ENCODE measurements at regions not wholly inside any gene's neighbourhood (a gene's known extent, or its start where the extent isn't known, plus 50 kb on each side); places are given as distances from the start of the nearest gene placed in this dataset.

GRCh38 chr9:27634879-27635278, 61.6 kb upstream of the C9orf72 start:
- H3K4me3 ChIP-seq (ENCODE audit: low read depth, low read length): no peak overlapping the region
- TF ChIP-seq, protein P1, sequence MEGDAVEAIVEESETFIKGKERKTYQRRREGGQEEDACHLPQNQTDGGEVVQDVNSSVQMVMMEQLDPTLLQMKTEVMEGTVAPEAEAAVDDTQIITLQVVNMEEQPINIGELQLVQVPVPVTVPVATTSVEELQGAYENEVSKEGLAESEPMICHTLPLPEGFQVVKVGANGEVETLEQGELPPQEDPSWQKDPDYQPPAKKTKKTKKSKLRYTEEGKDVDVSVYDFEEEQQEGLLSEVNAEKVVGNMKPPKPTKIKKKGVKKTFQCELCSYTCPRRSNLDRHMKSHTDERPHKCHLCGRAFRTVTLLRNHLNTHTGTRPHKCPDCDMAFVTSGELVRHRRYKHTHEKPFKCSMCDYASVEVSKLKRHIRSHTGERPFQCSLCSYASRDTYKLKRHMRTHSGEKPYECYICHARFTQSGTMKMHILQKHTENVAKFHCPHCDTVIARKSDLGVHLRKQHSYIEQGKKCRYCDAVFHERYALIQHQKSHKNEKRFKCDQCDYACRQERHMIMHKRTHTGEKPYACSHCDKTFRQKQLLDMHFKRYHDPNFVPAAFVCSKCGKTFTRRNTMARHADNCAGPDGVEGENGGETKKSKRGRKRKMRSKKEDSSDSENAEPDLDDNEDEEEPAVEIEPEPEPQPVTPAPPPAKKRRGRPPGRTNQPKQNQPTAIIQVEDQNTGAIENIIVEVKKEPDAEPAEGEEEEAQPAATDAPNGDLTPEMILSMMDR (IDR thresholded peaks at IDR 0.05; ENCODE audit: borderline replicate concordance, insufficient read depth, low read depth, low read length): no peak

DNA sequence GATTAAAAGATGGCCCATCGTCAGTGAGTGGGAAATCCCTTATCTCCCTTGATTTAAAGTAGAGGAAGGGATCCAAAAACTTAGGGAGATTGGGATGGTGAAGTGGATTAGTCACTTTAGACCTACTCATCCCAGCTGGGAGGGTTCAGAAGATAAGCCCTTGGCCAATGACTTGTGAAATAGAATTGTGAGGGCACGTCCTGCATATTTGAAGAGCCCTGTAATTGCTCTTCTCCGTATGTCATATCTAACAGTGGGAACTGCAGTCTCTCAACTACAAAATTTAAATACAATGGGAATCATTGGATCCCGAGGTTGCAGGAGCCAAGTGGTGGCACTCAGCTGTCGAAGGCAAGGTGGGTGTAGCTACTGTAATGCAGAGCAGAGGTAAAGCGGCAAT, 65.4 kb upstream of the C9orf72 start:
- H3K4me3 ChIP-seq (ENCODE audit: low read depth, low read length): no peak overlapping the region
- TF ChIP-seq, protein P1 (IDR thresholded peaks at IDR 0.05; ENCODE audit: borderline replicate concordance, insufficient read depth, low read depth, low read length): no peak

DNA sequence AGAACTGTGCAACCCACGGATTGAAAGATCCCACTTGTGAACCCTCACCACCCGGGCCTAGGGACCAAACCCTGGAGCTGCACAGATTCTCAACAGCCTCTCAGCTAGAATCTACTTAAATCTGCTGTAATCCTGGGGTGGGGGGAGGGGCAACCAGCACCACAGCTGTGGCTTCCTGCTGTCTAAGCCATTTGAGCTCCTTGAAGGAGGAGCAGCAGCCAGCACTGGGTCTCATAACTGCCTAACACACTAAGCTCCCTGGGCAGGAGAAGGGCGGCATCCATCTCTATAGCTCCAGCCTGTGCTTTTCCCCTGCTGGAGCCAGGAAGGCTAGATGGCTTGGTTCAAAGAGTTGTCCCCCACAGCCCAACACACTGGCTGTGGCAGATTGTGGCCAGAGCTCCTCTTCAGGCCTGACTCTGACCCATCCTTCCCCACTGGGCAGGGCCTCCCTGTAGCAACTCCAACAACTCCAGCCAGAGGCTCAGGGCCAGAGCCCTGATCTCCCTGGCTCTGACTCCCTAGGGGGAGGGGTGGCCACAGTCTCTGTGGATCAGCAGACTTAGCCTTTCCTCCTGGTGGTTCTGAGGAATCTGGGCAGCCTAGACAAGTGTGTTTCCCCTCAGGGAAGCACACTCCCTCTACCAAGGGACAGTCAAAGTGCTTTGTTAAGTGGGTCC, 72.0 kb upstream of the C9orf72 start:
- H3K4me3 ChIP-seq (ENCODE audit: low read depth, low read length): no peak overlapping the region
- TF ChIP-seq, protein P1 (IDR thresholded peaks at IDR 0.05; ENCODE audit: borderline replicate concordance, insufficient read depth, low read depth, low read length): no peak

DNA sequence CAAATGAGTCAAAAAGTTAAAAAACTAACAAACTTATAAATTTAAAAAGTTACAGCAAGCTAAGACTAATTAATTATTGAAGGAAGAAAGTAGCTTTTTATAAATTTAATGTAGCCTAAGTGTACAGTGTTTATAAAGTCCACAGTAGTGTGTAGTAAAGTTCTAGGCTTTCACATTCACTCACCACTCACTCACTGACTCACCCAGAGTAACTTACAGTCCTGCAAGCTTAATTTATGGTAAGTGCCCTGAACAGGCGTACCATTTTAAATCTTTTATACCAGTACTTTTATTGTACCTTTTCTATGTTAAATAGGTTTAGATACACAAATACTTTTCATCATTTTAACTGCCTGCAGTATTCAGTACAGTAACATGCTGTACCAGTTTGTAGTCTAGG, 80.0 kb upstream of the C9orf72 start:
- H3K4me3 ChIP-seq (ENCODE audit: low read depth, low read length): no peak overlapping the region

GRCh38 chr9:27653957-27654356, 80.7 kb upstream of the C9orf72 start:
- TF ChIP-seq, protein P1 (IDR thresholded peaks at IDR 0.05; ENCODE audit: borderline replicate concordance, insufficient read depth, low read depth, low read length): no peak

More for the DNA sequence above, 80.0 kb upstream of the C9orf72 start:
- TF ChIP-seq, protein P1 (IDR thresholded peaks at IDR 0.05; ENCODE audit: borderline replicate concordance, insufficient read depth, low read depth, low read length): no peak

GRCh38 chr9:27654629-27655285, 81.5 kb upstream of the C9orf72 start:
- TF ChIP-seq, protein P1 (IDR thresholded peaks at IDR 0.05; ENCODE audit: borderline replicate concordance, insufficient read depth, low read depth, low read length): no peak

More at GRCh38 chr9:27653957-27654356, 80.7 kb upstream of the C9orf72 start:
- H3K4me3 ChIP-seq (ENCODE audit: low read depth, low read length): no peak overlapping the region

GRCh38 chr9:27655441-27655840, 82.2 kb upstream of the C9orf72 start:
- H3K4me3 ChIP-seq (ENCODE audit: low read depth, low read length): no peak overlapping the region
- TF ChIP-seq, protein P1 (IDR thresholded peaks at IDR 0.05; ENCODE audit: borderline replicate concordance, insufficient read depth, low read depth, low read length): no peak

More at GRCh38 chr9:27654629-27655285, 81.5 kb upstream of the C9orf72 start:
- no peak overlapping the region for H3K4me3 ChIP-seq (ENCODE audit: low read depth, low read length)

All from GM12875 (cell line).